ENCODE measurements at regions not wholly inside any gene's neighbourhood (a gene's known extent, or its start where the extent isn't known, plus 50 kb on each side); places are given as distances from the start of the nearest gene placed in this dataset.

DNA sequence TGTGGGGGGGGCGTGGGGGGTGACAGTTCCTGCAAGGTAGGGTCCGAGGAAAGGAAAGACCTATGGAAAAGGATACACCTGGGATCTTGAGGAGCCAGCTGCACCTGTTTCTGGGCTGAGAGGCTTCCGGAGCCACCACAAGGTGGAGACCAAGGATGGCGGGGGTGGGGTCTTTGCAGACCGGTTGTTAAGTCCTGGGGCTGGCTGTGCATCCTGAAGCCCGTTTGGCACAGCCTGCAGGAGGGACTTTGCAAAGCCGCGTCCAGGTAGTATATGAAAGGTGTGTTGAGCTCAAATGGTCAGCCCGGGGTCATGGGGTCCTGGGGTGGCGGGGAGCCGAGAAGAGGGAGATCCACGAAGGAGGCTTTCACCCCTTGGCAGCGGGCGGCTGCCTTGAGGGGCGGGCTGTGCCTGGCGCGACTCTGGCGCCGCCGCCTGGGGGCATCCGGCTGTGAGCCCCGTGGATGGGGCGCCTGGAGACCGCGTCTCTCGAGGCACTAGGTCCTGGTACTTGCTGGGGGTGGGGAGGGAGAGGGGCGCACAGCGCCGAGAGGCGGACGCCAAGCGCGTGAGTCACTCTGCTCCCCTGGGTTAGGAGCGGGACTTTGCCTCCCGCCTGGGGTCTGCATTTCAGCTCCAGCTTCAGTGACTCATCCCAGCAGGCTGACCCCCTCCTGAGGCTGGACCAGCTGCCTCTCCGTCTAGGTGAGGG lies 58.2 kb upstream of the DYNLT3 start:
- TF ChIP-seq, protein P1, sequence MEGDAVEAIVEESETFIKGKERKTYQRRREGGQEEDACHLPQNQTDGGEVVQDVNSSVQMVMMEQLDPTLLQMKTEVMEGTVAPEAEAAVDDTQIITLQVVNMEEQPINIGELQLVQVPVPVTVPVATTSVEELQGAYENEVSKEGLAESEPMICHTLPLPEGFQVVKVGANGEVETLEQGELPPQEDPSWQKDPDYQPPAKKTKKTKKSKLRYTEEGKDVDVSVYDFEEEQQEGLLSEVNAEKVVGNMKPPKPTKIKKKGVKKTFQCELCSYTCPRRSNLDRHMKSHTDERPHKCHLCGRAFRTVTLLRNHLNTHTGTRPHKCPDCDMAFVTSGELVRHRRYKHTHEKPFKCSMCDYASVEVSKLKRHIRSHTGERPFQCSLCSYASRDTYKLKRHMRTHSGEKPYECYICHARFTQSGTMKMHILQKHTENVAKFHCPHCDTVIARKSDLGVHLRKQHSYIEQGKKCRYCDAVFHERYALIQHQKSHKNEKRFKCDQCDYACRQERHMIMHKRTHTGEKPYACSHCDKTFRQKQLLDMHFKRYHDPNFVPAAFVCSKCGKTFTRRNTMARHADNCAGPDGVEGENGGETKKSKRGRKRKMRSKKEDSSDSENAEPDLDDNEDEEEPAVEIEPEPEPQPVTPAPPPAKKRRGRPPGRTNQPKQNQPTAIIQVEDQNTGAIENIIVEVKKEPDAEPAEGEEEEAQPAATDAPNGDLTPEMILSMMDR (conservative IDR thresholded peaks at IDR 0.05; ENCODE audit: low read length) = no peak
- no peak for TF ChIP-seq EZH2phosphoT487 (IDR thresholded peaks at IDR 0.05; ENCODE audit: borderline replicate concordance, low read depth, low read length)

Measured in OCI-LY7 (cell line).